Activated CD4-positive, alpha-beta T cell treated with anti-CD3 and anti-CD28 coated beads for 4 hours (primary cell): ENCODE measurements at regions not wholly inside any gene's neighbourhood (a gene's known extent, or its start where the extent isn't known, plus 50 kb on each side); places are given as distances from the start of the nearest gene placed in this dataset.
"Not testable (repeated sequence)": the region's sequence is repeated elsewhere in the genome, so short reads cannot be mapped to it uniquely, and the experiment has no call there.

Source experiments
- DNase-seq, 2 donors: peaks; one replicate each; pipeline ENCODE4 v3.0.0-alpha.2; 2020

- no peak for DNase-seq
Observed at GRCh38 chr10:43839973-43840372, 191.3 kb upstream of the ZNF32 start.

GRCh38 chr10:43834751-43835150 lies 186.1 kb upstream of the ZNF32 start:
- DNase-seq: not testable (repeated sequence)

GRCh38 chr10:43827853-43828252 lies 179.2 kb upstream of the ZNF32 start:
- no peak for DNase-seq

GRCh38 chr10:43825984-43826383 lies 177.3 kb upstream of the ZNF32 start:
- no peak for DNase-seq

- no peak for DNase-seq
Observed at GRCh38 chr10:43825421-43825820, 176.7 kb upstream of the ZNF32 start.

- DNase-seq: no peak
Observed at GRCh38 chr10:43824934-43825333, 176.3 kb upstream of the ZNF32 start.

- no peak for DNase-seq
Observed at GRCh38 chr10:43822631-43823580, 174.2 kb upstream of the ZNF32 start.

- no peak for DNase-seq
Observed at GRCh38 chr10:43821103-43821502, 172.4 kb upstream of the ZNF32 start.

- DNase-seq: no peak
Observed at GRCh38 chr10:43820663-43821062, 172.0 kb upstream of the ZNF32 start.

GRCh38 chr10:43819464-43820230 lies 171.0 kb upstream of the ZNF32 start:
- no peak for DNase-seq

- DNase-seq: no peak
Observed at GRCh38 chr10:43818687-43819086, 170.0 kb upstream of the ZNF32 start.

- no peak for DNase-seq
Observed at GRCh38 chr10:43817368-43817767, 168.7 kb upstream of the ZNF32 start.

- DNase-seq: peak; percentile 58 to 66
Observed at GRCh38 chr10:43816351-43817321, 168.0 kb upstream of the ZNF32 start.

- no peak for DNase-seq
Observed at GRCh38 chr10:43815181-43815885, 166.7 kb upstream of the ZNF32 start.

GRCh38 chr10:43814663-43815062 lies 166.0 kb upstream of the ZNF32 start:
- DNase-seq: no peak

- no peak for DNase-seq
Observed at GRCh38 chr10:43811871-43812270, 163.2 kb upstream of the ZNF32 start.

- DNase-seq: no peak
Observed at GRCh38 chr10:43809211-43809930, 160.7 kb upstream of the ZNF32 start.

GRCh38 chr10:43808136-43808535 lies 159.5 kb upstream of the ZNF32 start:
- no peak for DNase-seq

- no peak for DNase-seq
Observed at GRCh38 chr10:43806831-43807640, 158.4 kb upstream of the ZNF32 start.

GRCh38 chr10:43803791-43804190 lies 155.1 kb upstream of the ZNF32 start:
- DNase-seq: no peak
